GM19438 (cell line): ENCODE measurements at regions not wholly inside any gene's neighbourhood (a gene's known extent, or its start where the extent isn't known, plus 50 kb on each side); places are given as distances from the start of the nearest gene placed in this dataset.
"Not testable (repeated sequence)": the region's sequence is repeated elsewhere in the genome, so short reads cannot be mapped to it uniquely, and the experiment has no call there.

Experiments used
- ATAC-seq: cut with Tn5 transposase; IDR thresholded peaks from one replicate; pipeline ENCODE4 v1.9.1; 2021; ENCODE audit warnings: low read depth; ENCODE audit not compliant: unreplicated experiment

DNA sequence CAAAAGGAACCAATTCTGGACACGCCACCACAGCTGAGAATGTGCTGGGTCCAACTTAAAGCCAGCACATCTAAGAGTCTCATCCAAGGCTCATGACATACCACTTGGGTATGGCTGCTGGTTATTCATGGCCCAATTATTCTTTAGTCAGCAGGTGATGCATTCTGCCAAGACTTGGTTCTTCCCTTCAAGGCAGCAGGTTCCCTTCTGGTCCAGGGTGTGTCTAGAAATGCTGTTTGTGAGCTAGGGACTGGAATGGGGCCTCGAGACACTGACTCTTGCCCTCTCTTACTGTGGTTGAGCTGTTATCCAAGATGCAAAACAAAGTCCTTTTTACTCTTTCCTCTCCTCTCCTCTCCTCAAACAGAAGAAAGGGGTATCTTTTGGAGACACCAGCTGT is 522.6 kb downstream of the HINT1 start:
- no peak for ATAC-seq

DNA sequence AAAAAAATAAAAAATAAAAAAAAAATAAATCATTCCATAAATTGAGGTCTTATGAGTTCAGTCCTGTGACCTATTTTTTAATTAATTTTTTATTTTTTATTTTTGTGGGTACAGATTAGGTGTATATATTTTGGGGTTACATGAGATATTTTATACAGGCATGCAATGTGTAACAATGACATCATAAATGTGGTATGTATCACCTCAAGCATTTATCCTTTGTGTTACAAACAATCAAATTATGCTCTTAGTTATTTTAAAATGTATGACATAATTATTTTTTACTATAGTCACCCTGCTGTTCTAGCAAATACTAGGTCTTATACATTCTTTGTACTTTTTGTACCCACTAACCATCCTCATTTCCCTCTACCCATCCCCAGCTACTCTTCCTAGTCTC is 537.9 kb downstream of the HINT1 start:
- ATAC-seq = no peak

DNA sequence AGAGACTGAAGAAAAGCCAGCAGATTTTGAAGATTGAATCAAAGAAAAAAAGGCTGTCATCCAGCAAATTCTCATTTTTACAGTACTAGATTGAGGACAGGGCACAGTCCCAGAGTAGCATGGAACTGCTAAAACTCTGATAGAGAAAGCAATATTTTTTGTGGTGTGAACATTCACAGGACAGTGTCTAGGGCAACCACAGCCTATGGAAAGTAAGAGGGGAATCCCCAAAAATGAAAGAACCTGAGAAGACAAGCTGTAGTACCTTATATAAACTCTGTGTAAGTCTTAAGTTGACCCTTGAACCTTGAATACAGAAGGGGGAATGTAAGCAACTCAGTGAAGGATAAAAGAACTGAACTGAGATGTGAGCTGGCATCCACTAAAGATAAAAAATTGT is 540.3 kb downstream of the HINT1 start:
- ATAC-seq = no peak

DNA sequence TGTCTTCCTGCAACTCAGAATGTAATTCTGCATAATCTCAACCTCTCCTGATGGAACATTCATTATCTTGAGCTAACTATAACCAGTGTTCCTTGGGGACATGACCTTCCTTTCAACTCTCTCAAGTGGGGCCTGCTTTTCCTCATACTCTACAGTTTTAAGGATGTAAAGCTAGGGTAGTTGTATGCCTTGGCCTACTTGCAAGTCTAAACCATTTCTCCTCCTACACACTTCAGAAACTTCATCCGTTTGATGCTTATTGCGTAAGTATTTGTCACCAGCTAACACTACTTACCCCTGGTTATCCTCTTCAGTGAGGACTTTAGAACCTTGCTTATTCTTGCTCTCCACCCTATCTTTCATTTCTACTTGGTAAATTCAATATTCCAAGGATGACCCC is 548.9 kb downstream of the HINT1 start:
- ATAC-seq = no peak

DNA sequence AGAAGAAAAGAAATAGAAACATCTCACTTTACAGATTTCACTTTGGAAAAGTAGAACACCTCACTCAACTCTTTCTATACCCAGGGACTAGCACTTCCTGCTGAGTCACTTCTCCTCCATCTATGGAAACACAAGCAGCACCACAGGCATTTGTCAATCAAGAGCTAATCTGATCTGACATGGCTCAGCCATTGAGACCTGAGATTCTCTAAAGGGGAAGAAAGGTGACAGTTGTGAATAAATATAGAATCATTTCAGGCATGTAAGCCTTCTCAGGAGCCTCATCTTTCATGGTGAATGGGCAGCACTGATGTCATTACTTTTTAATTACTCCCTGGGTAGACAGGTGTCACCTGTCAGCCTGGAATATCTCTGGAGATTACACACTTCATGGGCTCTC is 559.8 kb downstream of the HINT1 start:
- no peak for ATAC-seq

DNA sequence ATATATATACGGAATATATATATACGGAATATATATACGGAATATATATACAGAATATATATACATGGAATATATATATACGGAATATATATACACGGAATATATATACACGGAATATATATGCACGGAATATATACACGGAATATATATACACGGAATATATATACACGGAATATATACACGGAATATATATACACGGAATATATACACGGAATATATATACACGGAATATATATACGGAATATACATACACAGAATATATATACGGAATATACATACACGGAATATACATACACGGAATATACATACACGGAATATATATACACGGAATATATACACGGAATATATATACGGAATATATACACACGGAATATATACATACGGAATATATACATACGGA is 568.4 kb downstream of the HINT1 start:
- ATAC-seq = not testable (repeated sequence)

DNA sequence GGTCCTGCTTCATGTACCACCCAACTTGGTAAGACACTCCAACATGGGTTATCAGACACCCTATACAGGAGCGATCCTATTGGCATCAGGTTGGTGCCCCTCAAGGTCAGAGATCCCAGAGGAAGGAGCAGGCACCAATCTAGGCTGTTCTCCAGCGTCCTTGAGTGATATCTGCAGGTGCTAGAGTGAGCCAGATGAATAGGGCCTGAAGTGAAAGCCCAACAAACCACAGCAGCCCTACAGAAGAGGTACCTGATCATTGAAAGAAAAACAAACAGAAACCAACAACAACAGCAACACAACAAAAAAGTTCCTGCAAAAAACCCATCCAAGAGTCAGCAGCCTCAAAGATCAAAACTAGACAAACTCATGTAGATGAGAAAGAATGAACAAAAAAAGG is 584.8 kb downstream of the HINT1 start:
- no peak for ATAC-seq

DNA sequence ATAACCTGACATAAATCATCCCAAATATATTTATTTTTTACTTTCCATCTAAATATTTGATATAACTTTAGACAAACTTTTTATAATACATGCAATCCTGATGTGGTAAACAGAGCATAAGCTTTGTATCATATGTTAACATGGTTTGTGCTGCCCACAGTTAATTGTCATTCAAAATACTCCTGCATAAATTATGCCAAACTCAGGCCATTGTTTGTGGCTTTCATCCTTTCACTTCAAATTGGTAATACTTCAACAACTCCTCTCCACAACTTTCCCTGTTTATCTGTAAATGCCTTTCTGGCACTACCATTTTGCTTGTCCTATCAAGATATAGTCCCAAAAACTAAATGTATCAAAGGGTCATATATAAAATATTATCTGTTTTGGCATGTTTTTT is 586.7 kb downstream of the HINT1 start:
- no peak for ATAC-seq

DNA sequence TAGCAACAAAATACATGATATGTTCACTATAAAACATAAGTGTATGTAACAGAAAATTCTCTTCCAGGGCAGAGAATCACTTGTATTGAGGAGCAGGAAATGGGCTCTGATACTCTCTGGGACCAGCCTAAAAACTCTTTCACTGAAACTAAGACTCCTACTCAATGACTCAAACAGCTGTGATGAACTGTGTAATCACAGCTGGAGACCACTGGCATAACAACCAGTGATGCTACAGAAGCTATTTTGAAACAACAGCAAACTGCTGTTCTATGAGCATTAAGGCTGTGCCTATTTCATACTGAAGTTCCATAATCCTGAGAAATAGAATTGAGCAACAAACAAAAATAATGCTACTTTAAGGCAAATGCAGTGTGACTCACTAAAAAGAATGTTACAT is 594.0 kb downstream of the HINT1 start:
- no peak for ATAC-seq

DNA sequence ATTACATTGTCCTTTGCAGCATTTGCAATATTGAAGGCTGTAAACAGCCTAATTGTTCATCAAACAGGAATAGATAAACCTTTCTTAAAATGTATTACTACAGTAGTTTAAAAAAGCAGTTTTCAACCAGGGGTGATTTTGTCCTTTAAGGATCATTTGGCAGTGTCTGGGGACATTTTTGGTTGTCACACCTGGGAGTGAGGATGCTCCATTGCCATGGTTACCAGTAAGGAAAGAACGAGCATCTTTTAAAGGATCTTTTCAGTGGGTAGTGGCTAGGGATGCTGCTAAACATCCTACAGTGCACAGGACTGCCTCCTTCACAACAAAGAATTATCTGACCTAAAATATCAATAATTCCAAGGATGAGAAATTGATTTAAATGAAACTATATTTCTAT is 596.3 kb downstream of the HINT1 start:
- ATAC-seq = no peak

DNA sequence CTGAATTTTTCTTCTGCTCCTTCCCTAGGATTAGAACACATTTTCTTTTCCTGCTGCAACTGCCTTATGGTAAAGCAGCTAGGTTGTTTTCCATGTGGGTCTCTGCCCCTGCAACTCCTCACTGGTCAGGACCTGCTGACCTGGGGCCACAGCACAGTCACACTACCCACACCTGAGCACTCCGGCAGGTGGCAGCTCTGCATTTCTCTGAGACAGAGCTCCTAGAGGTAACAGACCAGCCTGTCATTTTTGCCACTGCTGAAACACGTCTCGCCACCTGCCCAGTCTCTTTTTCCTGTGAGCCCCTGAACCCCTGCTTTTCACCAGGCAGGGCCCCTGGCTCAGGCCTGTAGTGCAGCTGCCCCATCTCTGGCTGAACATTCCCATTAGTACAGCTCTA is 609.6 kb downstream of the HINT1 start:
- ATAC-seq = no peak

DNA sequence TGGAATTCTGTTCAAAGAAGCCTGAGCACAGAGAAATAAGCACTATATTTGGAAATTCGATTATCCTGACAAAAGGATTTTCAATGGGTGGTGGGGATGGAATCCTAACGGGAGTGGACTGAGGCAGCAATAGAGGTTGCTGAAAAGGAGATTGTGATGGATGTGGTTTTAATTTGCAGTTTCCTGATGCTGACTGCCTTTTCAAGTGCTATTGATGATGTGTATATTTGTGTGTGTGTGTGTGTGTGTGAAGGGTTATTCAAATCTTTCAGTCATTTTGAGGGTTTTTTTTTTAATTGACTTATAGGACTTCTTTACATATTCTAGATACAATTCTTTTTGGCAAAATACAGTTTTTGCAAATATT is 614.5 kb downstream of the HINT1 start:
- no peak for ATAC-seq

DNA sequence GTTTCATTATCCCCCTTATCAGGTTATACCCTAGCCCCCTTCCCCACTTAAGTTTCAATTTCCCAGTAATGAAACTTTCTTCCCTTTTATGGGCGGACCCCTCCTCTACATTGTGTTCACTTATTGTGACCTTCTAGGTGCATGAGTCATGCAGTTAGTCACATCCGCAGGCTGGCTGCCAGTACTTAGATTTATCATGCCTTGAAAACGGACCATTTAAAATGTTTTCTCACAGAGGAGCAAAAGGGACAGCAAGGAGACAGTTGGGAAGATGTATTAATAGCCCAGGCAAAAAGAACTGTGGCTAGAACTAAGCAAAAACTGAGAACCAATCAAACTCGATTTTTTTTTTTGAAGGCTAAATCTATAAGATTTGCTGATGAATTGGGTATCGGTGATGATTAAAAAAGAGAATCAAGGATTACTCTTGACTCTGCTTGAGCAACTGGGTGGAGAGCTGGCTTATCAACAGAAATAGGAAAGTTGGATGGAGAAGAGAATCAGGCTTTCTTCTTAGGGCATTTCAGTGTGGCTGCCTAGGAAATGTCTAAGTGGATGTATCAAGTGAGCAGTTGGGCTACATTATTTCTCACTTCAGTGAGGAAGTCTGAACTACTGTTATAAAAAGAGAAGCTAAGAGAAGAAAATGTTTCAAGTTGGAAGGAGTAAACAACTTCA is 615.0 kb downstream of the HINT1 start:
- ATAC-seq = no peak

DNA sequence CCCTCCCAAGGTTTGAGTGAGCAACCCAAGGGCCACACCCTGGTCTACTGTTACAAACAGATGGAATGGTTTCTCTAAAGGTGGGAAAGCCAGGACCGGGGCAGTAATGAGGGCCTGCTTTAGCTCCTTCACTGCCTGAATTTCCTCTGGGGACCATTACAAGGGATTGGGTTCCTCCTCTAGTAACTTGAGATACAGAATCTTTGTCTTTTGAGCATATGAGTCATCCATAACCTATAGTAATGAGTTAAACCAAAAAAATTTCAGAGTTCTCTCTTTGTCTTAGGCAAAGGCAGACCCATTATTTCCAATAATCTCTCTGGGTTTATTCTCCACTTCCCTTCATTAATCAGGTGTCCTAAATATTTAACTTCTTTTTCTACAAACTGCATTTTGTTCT is 618.8 kb downstream of the HINT1 start:
- ATAC-seq = no peak

DNA sequence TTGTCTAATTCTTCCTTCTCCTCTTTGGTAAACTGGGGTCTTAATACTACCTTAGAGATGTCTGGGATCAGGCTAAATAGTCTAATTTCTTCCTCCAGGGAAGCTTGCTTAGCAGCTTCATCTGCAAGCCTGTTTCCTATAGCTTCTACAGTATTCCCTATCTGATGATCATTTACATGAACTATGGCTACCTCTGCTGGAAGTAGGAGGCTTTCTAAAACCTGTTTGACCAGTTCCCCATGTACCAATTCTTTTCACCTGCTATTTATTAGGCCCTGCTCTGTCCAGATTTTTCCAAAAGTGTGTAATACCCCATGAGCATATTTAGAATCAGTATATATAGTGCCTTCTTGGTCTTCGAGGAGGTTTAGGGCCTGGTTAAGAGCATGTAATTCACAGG is 619.8 kb downstream of the HINT1 start:
- ATAC-seq = no peak

DNA sequence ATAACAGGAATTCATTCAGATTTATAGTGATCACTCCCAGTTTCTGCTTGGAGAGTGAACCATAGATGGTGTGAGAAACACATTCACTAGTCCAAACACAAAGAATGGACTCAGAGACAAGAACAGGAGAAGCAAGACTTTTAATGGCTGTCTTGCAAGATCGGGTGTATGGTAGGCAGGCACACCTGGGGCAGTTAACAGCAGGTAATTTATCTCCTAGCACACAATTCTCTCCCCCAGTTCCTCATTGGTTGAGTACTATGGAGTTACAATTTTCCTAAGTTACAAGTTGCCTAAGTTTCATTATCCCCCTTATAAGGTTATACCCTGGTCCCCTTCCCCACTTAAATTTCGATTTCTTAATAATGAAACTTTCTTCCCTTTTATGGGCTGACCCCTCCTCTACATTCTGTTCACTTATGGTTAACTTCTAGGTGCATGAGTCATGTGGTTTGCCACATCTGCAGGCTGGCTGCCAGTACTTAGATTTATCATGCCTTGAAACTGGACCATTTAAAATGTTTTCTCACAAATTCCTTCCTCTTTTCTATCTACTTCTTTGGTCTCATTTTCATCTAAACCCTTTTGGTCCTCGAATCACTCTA is 623.3 kb downstream of the HINT1 start:
- ATAC-seq = no peak

DNA sequence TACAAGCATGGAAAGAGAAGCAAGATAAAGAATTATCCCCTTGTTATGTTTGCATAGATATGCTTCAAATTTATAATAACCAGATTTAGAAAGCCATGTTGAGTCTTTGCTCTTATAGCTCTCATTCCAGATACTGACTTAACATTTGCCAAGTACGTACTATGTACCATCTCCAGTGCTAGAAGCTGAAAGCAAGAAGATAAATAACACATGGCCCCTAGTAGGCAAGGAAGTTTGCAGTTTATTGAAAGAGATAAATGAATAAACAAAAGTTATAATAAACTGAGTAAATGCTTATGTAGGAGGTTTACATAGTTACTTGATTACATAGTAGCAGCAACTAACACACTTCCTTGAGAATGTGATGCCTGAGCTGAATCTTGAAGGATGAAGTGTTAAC is 628.4 kb downstream of the HINT1 start:
- ATAC-seq = no peak

DNA sequence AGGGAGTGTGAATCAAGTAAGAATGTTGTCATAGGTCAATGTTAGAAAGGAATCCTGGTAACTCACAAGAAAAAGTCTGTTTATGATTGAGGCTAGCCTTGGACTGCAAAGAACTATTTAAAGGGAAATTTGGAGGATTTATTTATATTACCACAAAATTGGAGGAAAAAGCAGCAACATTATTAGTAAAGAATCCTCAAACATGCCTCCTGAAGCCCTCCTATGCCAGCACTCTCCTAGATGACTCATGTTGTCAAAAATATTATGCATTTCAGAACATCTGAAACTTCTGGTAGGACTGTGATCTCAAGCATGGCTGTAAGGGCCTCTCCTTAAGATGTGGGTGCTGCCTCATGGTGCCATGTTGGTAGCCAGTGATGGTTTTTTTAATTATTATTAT is 628.5 kb downstream of the CHSY3 start:
- no peak for ATAC-seq

DNA sequence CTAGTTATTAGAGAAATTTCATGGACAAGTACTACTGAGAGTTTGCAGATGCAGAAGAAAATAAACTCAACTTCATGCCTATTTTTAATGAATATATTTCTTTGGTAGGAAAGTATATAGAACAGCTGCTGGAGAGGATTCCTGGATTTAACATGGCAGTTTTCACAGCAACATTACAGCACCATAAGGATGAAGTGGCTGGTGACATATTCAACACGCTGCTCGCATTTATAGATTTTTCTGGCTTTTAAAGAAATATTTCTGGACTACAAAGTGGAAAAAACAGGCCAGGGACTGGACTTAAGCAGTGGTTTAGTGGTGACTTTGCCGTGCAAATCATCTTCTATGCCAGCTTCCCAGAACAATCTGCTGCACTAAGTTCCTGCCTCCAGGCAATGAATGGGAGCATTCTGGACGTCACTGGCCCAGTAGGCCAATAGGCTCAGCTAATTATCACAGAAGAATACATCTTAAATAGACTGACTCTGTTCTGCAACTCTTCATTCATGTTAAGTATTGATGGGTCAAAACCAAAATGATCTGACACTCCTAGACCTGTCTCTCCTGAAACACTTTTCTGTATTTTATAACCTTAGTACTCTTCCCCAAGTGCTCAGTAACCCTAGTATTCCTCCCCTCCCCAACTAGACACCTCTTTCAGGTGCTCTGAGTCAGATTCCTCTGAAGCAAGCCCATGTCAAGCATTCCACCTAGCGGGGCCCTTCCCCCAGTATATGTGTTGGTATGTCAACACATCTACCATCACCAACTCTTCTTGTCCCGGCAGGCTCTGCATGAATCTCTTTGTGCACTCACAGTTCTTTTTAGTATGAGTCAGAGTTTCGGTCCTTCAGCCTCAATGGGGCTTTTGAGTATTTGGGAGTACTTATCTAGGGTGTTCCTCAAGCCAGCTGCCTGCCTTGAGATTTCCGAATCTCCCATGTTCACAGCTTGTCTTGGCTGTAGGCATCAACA is 625.5 kb downstream of the CHSY3 start:
- no peak for ATAC-seq

DNA sequence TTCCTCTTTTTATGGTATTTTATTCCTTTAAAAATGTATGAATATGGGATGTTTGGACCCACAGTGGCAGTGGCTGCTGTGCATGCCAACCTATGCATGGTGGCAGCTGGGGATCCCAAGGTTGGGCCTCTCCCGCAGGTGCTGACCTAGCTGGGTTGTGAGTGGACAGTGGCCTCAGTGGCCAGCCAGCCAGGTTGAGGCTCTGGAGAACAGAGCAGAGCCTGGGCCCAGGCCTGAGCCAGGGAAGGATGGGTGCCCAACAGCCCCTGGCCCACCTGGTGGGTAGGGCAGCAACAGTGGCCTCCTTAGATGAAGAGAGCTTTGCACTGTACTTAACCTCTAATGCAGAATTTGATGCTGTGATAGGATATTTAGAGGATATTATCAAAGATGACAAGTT is 624.8 kb downstream of the CHSY3 start:
- no peak for ATAC-seq

DNA sequence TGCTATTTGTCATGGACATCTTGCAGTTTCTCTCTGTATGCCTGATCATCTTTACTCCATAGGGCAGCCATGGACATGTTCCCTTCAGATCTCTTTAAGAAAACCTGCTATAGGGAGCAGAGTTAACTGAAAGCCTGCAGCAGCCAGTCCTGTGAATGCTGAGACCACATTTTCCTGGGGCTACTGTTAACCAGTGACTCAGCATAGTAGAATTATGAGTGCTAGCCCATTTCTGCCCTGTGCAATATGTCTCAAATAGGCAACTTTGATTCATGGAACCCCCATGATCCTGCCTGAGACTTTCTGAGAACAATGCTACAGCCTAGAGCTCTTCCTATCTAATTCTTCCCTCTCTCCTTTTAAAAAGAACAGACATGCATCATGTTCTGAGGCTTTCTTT is 624.2 kb downstream of the CHSY3 start:
- no peak for ATAC-seq

DNA sequence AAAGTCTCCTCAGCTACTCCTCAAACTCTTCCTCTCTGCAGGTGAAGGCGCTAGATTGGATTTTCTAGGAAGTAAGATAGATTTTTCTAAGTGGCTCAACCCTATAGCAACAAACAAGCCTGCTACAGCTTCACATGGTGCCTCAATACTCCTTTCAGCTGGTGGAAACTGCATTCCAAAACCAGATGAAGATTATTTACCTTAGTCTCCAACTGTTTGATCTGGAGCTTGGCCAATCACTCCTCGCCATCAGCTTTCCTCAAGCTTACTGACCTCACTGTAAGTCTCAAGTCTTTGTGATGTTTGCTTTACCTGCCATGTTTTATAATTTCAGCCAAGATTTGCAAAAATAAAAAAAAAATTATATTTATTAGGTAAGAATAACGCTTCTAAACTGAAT is 622.4 kb downstream of the CHSY3 start:
- no peak for ATAC-seq
